ENCODE measurements at regions not wholly inside any gene's neighbourhood (a gene's known extent, or its start where the extent isn't known, plus 50 kb on each side); places are given as distances from the start of the nearest gene placed in this dataset.

- H3K4me3 Mint-ChIP-seq (ENCODE audit: low read depth, unreplicated experiment): no peak overlapping the region
Measured at GRCh38 chr1:191578281-191578680, 580.0 kb upstream of the RGS18 start.

GRCh38 chr1:191579019-191579418, 579.2 kb upstream of the RGS18 start:
- intact Hi-C loops (cut with micrococcal nuclease; ENCODE audit: unreplicated experiment): loop anchor here (10.0 kb wide), 1 partner anchor 64 kb away; no protein-coding TSS in a partner anchor
- no TSS peak for BruUV-seq (replicated peaks)
- TF ChIP-seq CTCF (IDR thresholded peaks at IDR 0.05; ENCODE audit: unreplicated experiment): no peak
- no peak overlapping the region for H3K27ac Mint-ChIP-seq (ENCODE audit: unreplicated experiment)
- no peak overlapping the region for H3K4me3 Mint-ChIP-seq (ENCODE audit: low read depth, unreplicated experiment)
- peaks cover 13% of the 10 kb centered on the region for H3K4me1 Mint-ChIP-seq (ENCODE audit: low read depth, unreplicated experiment)
- CTCF ChIA-PET: no interaction called here
- no peaks in the 10 kb centered on the region for H3K27me3 Mint-ChIP-seq (ENCODE audit: unreplicated experiment)
- H3K9me3 Mint-ChIP-seq (ENCODE audit: low read depth, unreplicated experiment): no peaks in the 10 kb centered on the region
- DNase-seq: no peak
- no peaks in the 10 kb centered on the region for H3K36me3 Mint-ChIP-seq (ENCODE audit: insufficient read depth, unreplicated experiment)

More at GRCh38 chr1:191578281-191578680, 580.0 kb upstream of the RGS18 start:
- Mint-ChIP-seq H3K27me3 (ENCODE audit: unreplicated experiment) (no peaks in the 10 kb centered on the region), H3K4me1 (ENCODE audit: low read depth, unreplicated experiment) (peaks cover 13% of the 10 kb centered on the region), H3K9me3 (ENCODE audit: low read depth, unreplicated experiment) (no peaks in the 10 kb centered on the region), H3K27ac (ENCODE audit: unreplicated experiment) (no peak overlapping the region), H3K36me3 (ENCODE audit: insufficient read depth, unreplicated experiment) (no peaks in the 10 kb centered on the region)
- TF ChIP-seq CTCF (IDR thresholded peaks at IDR 0.05; ENCODE audit: unreplicated experiment): no peak
- CTCF ChIA-PET: no interaction called here
- no TSS peak for BruUV-seq (replicated peaks)
- intact Hi-C loops (cut with micrococcal nuclease; ENCODE audit: unreplicated experiment): loop anchor here (10.0 kb wide), 1 partner anchor 63 kb away; no protein-coding TSS in a partner anchor
- DNase-seq: no peak

- no peaks in the 10 kb centered on the region for H3K9me3 Mint-ChIP-seq (ENCODE audit: low read depth, unreplicated experiment)
- TF ChIP-seq CTCF (IDR thresholded peaks at IDR 0.05; ENCODE audit: unreplicated experiment): no peak
- H3K27ac Mint-ChIP-seq (ENCODE audit: unreplicated experiment): no peak overlapping the region
- BruUV-seq (replicated peaks): no TSS peak
- no peaks in the 10 kb centered on the region for H3K27me3 Mint-ChIP-seq (ENCODE audit: unreplicated experiment)
- no peak for DNase-seq
- no peaks in the 10 kb centered on the region for H3K36me3 Mint-ChIP-seq (ENCODE audit: insufficient read depth, unreplicated experiment)
- no peaks in the 10 kb centered on the region for H3K4me1 Mint-ChIP-seq (ENCODE audit: low read depth, unreplicated experiment)
- intact Hi-C loops (cut with micrococcal nuclease; ENCODE audit: unreplicated experiment): no loop called here
- H3K4me3 Mint-ChIP-seq (ENCODE audit: low read depth, unreplicated experiment): no peak overlapping the region
- CTCF ChIA-PET: no interaction called here
Measured at GRCh38 chr1:191582169-191582568, 576.1 kb upstream of the RGS18 start.

GRCh38 chr1:191585095-191585494, 573.2 kb upstream of the RGS18 start:
- no TSS peak for BruUV-seq (replicated peaks)
- Mint-ChIP-seq H3K4me1 (ENCODE audit: low read depth, unreplicated experiment) (no peaks in the 10 kb centered on the region), H3K36me3 (ENCODE audit: insufficient read depth, unreplicated experiment) (no peaks in the 10 kb centered on the region), H3K4me3 (ENCODE audit: low read depth, unreplicated experiment) (no peak overlapping the region), H3K27ac (ENCODE audit: unreplicated experiment) (no peak overlapping the region), H3K9me3 (ENCODE audit: low read depth, unreplicated experiment) (no peaks in the 10 kb centered on the region), H3K27me3 (ENCODE audit: unreplicated experiment) (no peaks in the 10 kb centered on the region)
- CTCF ChIA-PET: interaction anchor here (0.9 kb wide), 1 partner anchor 32 kb away, joined by 3 read pairs; no protein-coding TSS in a partner anchor
- DNase-seq: no peak
- intact Hi-C loops (cut with micrococcal nuclease; ENCODE audit: unreplicated experiment): no loop called here
- TF ChIP-seq CTCF (IDR thresholded peaks at IDR 0.05; ENCODE audit: unreplicated experiment): no peak

Measured in Calu3 (cell line).